ENCODE measurements at regions not wholly inside any gene's neighbourhood (a gene's known extent, or its start where the extent isn't known, plus 50 kb on each side); places are given as distances from the start of the nearest gene placed in this dataset.

GRCh38 chr4:79078339-79078738, 139.1 kb upstream of the PAQR3 start:
- no peak for DNase-seq

- no peak for DNase-seq
These were observed 134.8 kb upstream of the PAQR3 start for GRCh38 chr4:79074040-79074439.

- DNase-seq, result no peak
These were observed 134.2 kb upstream of the PAQR3 start for GRCh38 chr4:79073471-79073870.

GRCh38 chr4:79065262-79065661, 126.0 kb upstream of the PAQR3 start:
- no peak for DNase-seq

- no peak for DNase-seq
These were observed 125.6 kb upstream of the PAQR3 start for GRCh38 chr4:79064806-79065205.

- no peak for DNase-seq
These were observed 120.6 kb upstream of the PAQR3 start for GRCh38 chr4:79059631-79060399.

- DNase-seq, result no peak
These were observed 118.5 kb upstream of the PAQR3 start for GRCh38 chr4:79057772-79058171.

GRCh38 chr4:79053754-79054153, 114.5 kb upstream of the PAQR3 start:
- no peak for DNase-seq

GRCh38 chr4:79050541-79050880, 111.3 kb upstream of the PAQR3 start:
- DNase-seq, result no peak

- DNase-seq, result no peak
These were observed 110.8 kb upstream of the PAQR3 start for GRCh38 chr4:79049840-79050540.

GRCh38 chr4:79048878-79049277, 109.6 kb upstream of the PAQR3 start:
- no peak for DNase-seq

GRCh38 chr4:79047316-79047715, 108.1 kb upstream of the PAQR3 start:
- DNase-seq, result no peak

- DNase-seq, result no peak
These were observed 106.9 kb upstream of the PAQR3 start for GRCh38 chr4:79046016-79046592.

- DNase-seq, result no peak
These were observed 105.0 kb upstream of the PAQR3 start for GRCh38 chr4:79044141-79044659.

- no peak for DNase-seq
These were observed 103.9 kb upstream of the PAQR3 start for GRCh38 chr4:79043138-79043537.

GRCh38 chr4:79042079-79042674, 102.9 kb upstream of the PAQR3 start:
- DNase-seq, result no peak

GRCh38 chr4:79034544-79034943, 95.3 kb upstream of the PAQR3 start:
- DNase-seq, result no peak

- no peak for DNase-seq
These were observed 91.7 kb upstream of the PAQR3 start for GRCh38 chr4:79030973-79031372.

- DNase-seq, result no peak
These were observed 88.4 kb upstream of the PAQR3 start for GRCh38 chr4:79027656-79028055.

- no peak for DNase-seq
These were observed 85.9 kb upstream of the PAQR3 start for GRCh38 chr4:79025170-79025569.

GRCh38 chr4:79023799-79024770, 84.8 kb upstream of the PAQR3 start:
- peak; percentile 55 for DNase-seq

GRCh38 chr4:79022529-79022928, 83.3 kb upstream of the PAQR3 start:
- DNase-seq, result no peak

All from islet precursor cell (in vitro differentiated cells).